Stimulated activated naive CD8-positive, alpha-beta T cell treated with anti-CD3 and anti-CD28 coated beads, Interleukin-15, Interleukin-2, amounts not matched to agents 100 ng/mL and 50 ng/mL, for 24 hours (primary cell): ENCODE measurements at regions not wholly inside any gene's neighbourhood (a gene's known extent, or its start where the extent isn't known, plus 50 kb on each side); places are given as distances from the start of the nearest gene placed in this dataset.
"Not testable (repeated sequence)": the region's sequence is repeated elsewhere in the genome, so short reads cannot be mapped to it uniquely, and the experiment has no call there.

Experiments used
- H3K27ac Mint-ChIP-seq: one replicate; pipeline ENCODE4 v1.8.0; 2021; ENCODE audit warnings: mild to moderate bottlenecking, mixed read lengths
- H3K27me3 Mint-ChIP-seq: one replicate; pipeline ENCODE4 v1.8.0; 2021; ENCODE audit warnings: mixed read lengths
- H3K36me3 Mint-ChIP-seq: one replicate; pipeline ENCODE4 v1.8.0; 2021; ENCODE audit warnings: low read depth, mixed read lengths
- H3K4me1 Mint-ChIP-seq: one replicate; pipeline ENCODE4 v1.8.0; 2021; ENCODE audit warnings: low read depth, mixed read lengths
- H3K4me3 Mint-ChIP-seq: one replicate; pipeline ENCODE4 v1.8.0; 2021; ENCODE audit warnings: mild to moderate bottlenecking, mixed read lengths
- H3K9me3 Mint-ChIP-seq: one replicate; pipeline ENCODE4 v1.8.0; 2021; ENCODE audit warnings: mixed read lengths

DNA sequence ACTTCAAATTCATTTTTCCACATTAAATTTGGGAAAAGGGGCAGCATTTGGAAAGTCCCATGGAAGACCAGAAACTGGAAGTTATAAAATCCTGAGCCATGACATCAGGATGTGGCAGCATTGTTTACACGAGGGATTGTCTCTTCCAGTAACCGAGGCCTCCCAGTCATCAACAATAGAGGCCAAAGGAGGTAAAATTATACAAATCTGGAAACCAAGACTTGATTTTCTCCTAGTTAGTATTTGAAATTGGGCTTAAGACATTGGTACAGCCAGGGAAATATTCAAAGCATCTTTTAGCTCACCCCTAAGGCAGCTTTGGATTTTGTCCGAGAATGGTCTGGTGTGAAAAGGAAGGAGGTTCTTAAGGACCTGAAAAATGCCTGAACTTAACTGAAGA is 251.6 kb upstream of the FOXF1 start:
- peaks cover 16% of the 10 kb centered on the region for H3K9me3 Mint-ChIP-seq
- H3K36me3 Mint-ChIP-seq = no peaks in the 10 kb centered on the region
- H3K4me3 Mint-ChIP-seq = no peak overlapping the region
- no peaks in the 10 kb centered on the region for H3K4me1 Mint-ChIP-seq
- H3K27ac Mint-ChIP-seq = no peak overlapping the region
- peaks cover 25% of the 10 kb centered on the region for H3K27me3 Mint-ChIP-seq

DNA sequence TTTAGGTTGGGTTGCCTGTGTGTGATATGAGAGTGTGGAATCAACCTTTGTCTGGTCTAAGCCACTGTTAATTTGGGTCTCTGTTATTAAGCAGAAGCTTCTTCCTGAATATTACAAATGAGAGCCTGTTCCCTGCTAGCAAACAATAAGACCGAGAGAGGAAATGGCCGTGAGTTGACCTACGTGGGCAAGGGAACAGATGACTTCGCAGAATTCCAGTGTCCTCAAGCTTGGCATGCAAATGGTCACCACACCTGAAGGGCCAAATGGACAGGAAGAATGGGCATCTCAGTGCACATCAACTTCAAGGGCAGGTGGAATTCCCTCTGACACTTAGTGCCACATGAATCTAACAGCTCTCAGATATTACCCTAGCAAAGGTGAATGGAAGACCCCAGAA is 250.8 kb upstream of the FOXF1 start:
- Mint-ChIP-seq H3K4me3 (no peak overlapping the region), H3K4me1 (no peaks in the 10 kb centered on the region), H3K27me3 (peaks cover 24% of the 10 kb centered on the region), H3K9me3 (peaks cover 16% of the 10 kb centered on the region), H3K27ac (no peak overlapping the region), H3K36me3 (no peaks in the 10 kb centered on the region)

DNA sequence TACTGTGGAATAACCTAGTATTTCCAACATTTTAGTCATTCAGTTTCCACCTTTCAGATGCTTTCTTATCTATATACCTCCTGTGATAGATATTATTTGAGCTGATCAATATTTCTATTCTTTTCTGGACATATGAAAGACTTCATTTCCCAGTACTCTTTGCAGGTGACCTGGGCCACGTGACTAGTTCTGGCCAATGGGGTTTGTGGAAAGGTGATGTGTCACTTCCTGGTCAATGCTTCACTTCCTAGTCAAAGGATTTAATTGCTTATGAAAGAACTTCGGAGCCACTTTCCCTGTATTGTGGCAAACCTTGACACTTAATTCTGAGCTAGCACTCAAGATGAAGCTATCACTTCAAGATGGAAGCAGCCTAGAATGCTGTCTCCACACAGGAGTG is 248.9 kb upstream of the FOXF1 start:
- peaks cover 24% of the 10 kb centered on the region for H3K27me3 Mint-ChIP-seq
- H3K27ac Mint-ChIP-seq = no peak overlapping the region
- H3K36me3 Mint-ChIP-seq = no peaks in the 10 kb centered on the region
- no peak overlapping the region for H3K4me3 Mint-ChIP-seq
- H3K4me1 Mint-ChIP-seq = no peaks in the 10 kb centered on the region
- peaks cover 12% of the 10 kb centered on the region for H3K9me3 Mint-ChIP-seq

DNA sequence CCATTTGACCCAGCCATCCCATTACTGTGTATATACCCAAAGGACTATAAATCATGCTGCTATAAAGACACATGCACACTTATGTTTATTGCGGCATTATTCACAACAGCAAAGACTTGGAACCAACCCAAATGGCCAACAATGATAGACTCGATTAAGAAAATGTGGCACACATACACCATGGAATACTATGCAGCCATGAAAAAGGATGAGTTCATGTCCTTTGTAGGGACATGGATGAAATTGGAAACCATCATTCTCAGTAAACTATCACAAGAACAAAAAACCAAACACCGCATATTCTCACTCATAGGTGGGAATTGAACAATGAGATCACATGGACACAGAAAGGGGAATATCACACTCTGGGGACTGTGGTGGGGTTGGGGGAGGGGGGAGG is 242.7 kb upstream of the FOXF1 start:
- H3K4me1 Mint-ChIP-seq, H3K9me3 Mint-ChIP-seq, H3K27ac Mint-ChIP-seq, H3K4me3 Mint-ChIP-seq, H3K27me3 Mint-ChIP-seq, H3K36me3 Mint-ChIP-seq: not testable (repeated sequence)

DNA sequence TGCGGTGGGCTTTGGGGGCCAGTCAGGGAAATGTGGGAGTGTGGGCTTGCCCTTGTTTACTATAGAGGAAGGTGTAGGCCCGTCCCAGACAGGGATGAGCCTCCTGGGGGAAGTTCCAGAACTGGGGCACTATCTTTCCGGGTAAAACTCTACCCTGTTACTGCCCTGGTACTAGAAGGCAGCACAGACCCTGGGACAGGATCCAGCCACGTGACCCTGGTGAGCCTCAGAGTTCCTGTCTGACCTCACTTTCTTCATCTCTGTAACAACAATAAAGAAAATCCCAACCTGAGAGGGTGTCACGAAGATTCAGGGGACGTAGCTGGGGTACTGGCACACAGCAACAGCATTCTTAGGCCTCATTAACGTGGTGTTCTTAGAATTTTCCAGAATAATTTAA is 239.6 kb upstream of the FOXF1 start:
- Mint-ChIP-seq H3K27me3 (peaks cover 12% of the 10 kb centered on the region), H3K4me3 (no peak overlapping the region), H3K9me3 (peaks cover 8% of the 10 kb centered on the region), H3K36me3 (no peaks in the 10 kb centered on the region), H3K4me1 (no peaks in the 10 kb centered on the region), H3K27ac (no peak overlapping the region)

DNA sequence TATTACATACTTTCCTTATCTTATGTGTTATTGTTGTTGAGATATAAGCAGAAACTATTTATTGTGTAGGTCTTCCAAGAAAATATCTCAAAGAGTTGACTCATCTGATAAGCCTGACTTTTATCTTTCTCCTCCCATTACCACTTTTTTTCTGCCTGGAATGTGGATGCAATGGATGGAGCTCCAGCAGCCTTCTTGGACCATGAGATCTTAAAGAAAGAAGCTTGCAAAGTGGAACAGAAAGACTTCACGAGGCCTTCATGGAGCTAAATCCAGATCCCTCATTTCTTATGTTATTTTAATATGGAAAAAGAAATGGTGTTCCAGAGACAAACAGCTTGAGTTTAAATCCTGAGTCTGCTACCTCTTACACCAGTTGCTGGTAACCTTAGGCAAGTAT is 237.6 kb upstream of the FOXF1 start:
- no peaks in the 10 kb centered on the region for H3K36me3 Mint-ChIP-seq

DNA sequence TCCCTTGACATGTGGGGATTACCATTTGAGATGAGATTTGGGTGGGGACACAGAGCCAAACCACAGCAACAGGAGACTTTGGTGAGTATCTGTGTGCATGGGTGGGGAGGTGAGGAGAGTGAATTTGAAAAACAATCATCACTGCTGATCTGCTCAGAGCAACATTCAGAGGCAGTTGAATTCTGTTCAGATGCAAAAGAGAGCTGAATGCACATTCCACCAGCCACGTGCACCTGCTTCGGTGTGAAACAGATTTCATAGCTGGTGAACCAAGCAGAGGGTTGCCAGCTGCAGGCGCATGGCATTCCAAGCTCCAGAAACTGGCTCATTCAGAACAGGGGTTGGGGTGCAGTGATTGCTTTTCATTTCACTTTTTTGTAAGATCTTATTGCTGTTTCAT is 233.1 kb upstream of the FOXF1 start:
- H3K36me3 Mint-ChIP-seq = no peaks in the 10 kb centered on the region
- H3K27ac Mint-ChIP-seq = no peak overlapping the region
- no peaks in the 10 kb centered on the region for H3K4me1 Mint-ChIP-seq
- no peak overlapping the region for H3K4me3 Mint-ChIP-seq
- peaks cover 3% of the 10 kb centered on the region for H3K9me3 Mint-ChIP-seq
- peaks cover 18% of the 10 kb centered on the region for H3K27me3 Mint-ChIP-seq

More for the DNA sequence above, 237.6 kb upstream of the FOXF1 start:
- Mint-ChIP-seq H3K4me3 (no peak overlapping the region), H3K27ac (no peak overlapping the region), H3K4me1 (no peaks in the 10 kb centered on the region), H3K9me3 (peaks cover 8% of the 10 kb centered on the region), H3K27me3 (peaks cover 16% of the 10 kb centered on the region)

DNA sequence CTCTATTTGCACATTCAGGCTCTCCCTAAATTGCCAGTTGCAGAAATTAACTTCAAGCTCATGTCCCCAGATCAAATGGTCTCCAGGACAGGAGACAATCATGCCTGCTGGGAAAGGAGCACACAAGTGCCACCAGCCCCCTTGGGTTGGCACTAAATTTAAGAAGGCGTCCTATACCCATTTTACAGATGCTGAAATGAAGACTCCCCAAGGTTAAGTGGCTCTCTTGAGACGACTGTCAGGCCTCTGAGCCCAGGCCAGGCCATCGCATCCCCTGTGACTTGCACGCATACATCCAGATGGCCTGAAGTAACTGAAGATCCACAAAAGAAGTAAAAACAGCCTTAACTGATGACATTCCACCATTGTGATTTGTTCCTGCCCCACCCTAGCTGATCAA is 232.5 kb upstream of the FOXF1 start:
- not testable (repeated sequence) for H3K36me3 Mint-ChIP-seq, H3K4me1 Mint-ChIP-seq, H3K9me3 Mint-ChIP-seq, H3K4me3 Mint-ChIP-seq, H3K27ac Mint-ChIP-seq
- peaks cover 15% of the 10 kb centered on the region for H3K27me3 Mint-ChIP-seq

DNA sequence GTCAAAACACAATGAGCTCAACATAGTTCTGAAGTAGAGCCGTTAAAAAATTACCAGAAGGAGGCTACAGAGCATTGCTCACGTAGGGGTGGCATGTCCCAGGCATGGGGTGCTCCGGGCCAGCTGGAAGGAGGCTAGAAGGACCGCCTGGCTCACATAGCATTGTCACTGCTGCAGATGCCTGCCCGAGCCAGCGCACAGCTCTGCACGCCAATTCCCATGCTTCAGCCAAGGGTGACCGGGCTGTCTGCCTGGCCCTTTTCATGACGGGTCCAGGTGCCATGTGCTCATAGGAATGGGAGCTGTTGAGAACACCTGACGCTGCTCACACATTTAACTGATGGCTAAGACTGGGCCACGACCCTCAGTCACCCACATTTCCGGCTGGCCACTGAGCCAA is 228.9 kb upstream of the FOXF1 start:
- no peak overlapping the region for H3K27ac Mint-ChIP-seq
- no peaks in the 10 kb centered on the region for H3K36me3 Mint-ChIP-seq
- peaks cover 28% of the 10 kb centered on the region for H3K27me3 Mint-ChIP-seq
- no peak overlapping the region for H3K4me3 Mint-ChIP-seq
- H3K4me1 Mint-ChIP-seq = no peaks in the 10 kb centered on the region
- H3K9me3 Mint-ChIP-seq = no peaks in the 10 kb centered on the region

DNA sequence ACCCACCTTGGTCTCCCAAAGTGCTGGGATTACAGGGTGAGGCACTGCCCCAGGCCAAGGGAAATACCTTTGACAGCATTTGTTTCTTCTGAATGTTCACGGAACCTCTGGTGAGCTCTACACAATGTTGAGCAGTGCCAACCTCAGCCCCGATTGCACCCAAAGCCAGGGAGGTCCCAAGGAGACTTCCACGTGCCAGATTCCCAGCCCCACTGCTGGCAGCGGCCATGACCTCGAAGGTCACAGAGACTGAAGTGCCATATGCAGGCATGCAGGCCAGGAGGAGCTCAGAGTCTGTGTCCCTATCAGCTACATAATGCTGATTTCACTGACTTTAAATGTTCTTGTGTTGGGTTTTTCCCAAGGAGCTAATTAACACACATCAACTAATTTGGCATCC is 226.4 kb upstream of the FOXF1 start:
- Mint-ChIP-seq H3K27me3 (peaks cover 48% of the 10 kb centered on the region), H3K4me1 (no peaks in the 10 kb centered on the region), H3K36me3 (no peaks in the 10 kb centered on the region), H3K9me3 (no peaks in the 10 kb centered on the region), H3K4me3 (no peak overlapping the region), H3K27ac (no peak overlapping the region)

DNA sequence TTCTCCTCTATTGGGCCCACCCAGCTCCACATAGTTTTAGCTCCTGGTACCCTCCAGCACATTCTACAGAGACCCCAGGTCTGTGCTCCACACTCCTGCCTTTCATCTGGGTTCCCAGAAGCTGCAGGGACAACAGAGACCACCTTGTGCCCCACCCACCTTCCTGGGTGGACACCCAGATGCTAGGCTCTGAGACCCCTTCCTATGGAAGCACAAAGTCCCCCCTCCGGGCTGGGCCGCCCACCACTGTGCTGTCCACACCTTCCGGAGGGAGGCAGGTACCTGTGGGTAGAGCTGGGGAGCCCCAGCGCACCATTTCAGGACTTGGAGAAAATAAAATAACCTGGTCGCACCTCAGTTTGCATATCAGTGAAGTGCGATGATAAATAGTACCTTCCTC is 224.9 kb upstream of the FOXF1 start:
- Mint-ChIP-seq H3K9me3 (no peaks in the 10 kb centered on the region), H3K4me1 (no peaks in the 10 kb centered on the region), H3K27ac (no peak overlapping the region), H3K27me3 (peaks cover 63% of the 10 kb centered on the region), H3K36me3 (no peaks in the 10 kb centered on the region), H3K4me3 (no peak overlapping the region)

DNA sequence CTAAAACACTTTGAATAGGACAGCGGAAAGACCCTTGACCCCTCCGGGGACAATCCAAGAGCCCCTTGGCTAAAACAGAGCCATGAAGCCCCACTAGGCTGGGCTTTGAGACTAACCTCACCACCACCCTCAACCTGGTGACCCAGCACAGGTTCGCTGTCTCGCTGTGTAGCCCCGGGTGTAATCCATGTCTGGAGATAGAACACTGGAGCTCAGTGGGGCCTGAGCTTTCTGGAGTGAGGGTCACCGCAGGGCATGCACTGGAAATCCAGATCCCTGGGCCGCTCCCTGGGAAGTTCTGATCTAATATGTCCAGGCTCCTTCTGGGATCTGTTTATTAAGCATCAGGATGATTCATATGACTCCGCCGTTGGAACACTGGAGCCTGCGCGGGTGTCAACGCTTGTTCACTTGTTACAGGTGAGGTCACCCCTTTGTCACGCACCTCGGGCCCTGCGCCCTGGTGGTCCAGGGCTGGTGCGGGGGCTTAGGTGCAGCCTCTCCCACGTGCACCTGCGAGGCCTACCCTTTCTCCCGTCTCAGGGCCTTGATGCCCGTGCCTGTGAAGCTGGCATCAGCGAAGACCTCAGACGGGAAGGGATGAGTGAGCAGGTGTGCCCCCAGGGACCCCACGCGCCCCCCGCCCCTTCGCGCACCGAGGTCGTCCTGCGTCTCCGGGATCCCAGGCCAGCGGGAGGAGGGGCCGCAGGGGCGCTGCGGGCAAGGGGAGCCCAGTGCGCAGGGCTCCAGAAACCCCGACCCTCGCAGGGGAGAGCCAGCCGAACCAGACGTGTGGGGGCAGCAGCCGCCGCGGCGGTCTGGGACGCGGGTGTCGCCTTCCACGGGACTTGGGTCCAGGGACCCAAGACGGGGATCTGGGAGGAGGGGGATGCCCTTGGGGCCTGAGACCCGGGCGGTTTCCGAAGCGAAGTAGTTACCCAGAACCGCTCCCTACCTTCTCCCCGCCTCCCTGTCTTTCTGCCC is 224.1 kb upstream of the FOXF1 start:
- H3K9me3 Mint-ChIP-seq = no peaks in the 10 kb centered on the region
- H3K4me1 Mint-ChIP-seq = no peaks in the 10 kb centered on the region
- H3K27ac Mint-ChIP-seq = no peak overlapping the region
- H3K4me3 Mint-ChIP-seq = no peak overlapping the region
- H3K36me3 Mint-ChIP-seq = no peaks in the 10 kb centered on the region
- H3K27me3 Mint-ChIP-seq = peaks cover 68% of the 10 kb centered on the region

DNA sequence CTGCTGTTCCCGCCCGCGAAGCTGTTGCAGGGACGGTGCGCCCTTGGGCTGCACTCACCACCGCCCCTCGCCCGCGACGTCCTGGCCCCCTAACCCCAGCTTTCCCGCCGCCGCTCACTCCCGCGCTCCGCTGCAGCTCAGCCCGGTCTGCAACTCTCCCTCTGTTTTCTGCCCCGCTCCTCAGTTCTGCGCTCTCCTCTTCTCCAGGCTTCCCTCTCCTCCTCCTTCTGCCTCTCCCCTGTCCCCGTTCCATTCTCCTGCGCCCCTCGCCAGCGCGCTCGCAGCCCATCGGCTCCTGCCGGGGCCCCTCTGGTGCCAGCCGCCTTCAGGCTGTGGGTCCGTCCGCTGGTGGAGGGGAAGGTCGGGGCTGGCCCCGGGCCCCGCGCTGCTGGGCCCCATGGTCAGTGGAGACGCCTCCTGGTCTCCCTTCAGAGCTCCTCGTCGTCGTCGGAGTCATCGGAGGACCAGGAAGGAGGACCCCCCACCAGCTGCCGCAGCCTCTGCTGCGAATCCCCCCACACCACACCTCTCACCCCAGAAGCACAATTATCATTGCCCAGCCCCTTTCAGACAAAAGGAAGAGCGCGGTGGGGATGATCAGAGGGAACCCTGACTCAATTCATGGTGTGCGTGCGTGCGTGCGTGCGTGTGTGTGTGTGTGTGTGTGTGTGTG is 223.2 kb upstream of the FOXF1 start:
- Mint-ChIP-seq H3K4me1 (no peaks in the 10 kb centered on the region), H3K36me3 (no peaks in the 10 kb centered on the region), H3K4me3 (no peak overlapping the region), H3K27ac (no peak overlapping the region), H3K9me3 (no peaks in the 10 kb centered on the region), H3K27me3 (peaks cover 75% of the 10 kb centered on the region)

DNA sequence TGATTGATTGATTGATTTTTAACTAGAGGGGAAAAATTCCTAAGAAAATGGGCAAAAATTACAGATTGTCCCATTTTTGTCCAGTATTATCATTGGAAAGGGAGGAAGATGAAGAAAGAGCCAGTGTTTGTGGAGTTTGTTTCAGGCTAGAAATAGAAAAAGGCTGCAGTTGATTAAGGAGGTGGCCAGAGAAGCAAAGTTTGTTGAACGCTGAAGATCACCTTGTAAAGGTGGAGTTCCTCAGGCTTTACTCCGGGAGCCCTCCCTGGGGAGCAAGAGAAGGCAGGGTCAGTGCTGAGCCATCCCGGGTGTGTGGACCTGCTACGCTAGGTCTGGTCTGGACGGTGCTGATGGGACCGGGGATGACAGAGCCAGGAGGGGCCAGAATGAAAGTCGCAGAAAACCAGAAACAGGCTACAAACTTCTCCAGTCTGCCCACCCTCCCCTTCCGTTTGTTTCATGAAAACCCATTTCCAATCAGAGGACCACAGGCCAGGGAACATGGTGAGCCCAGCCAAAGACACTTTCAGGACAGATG is 222.6 kb upstream of the FOXF1 start:
- Mint-ChIP-seq H3K27ac (no peak overlapping the region), H3K4me3 (no peak overlapping the region), H3K27me3 (peaks cover 81% of the 10 kb centered on the region), H3K9me3 (no peaks in the 10 kb centered on the region), H3K4me1 (no peaks in the 10 kb centered on the region), H3K36me3 (no peaks in the 10 kb centered on the region)

DNA sequence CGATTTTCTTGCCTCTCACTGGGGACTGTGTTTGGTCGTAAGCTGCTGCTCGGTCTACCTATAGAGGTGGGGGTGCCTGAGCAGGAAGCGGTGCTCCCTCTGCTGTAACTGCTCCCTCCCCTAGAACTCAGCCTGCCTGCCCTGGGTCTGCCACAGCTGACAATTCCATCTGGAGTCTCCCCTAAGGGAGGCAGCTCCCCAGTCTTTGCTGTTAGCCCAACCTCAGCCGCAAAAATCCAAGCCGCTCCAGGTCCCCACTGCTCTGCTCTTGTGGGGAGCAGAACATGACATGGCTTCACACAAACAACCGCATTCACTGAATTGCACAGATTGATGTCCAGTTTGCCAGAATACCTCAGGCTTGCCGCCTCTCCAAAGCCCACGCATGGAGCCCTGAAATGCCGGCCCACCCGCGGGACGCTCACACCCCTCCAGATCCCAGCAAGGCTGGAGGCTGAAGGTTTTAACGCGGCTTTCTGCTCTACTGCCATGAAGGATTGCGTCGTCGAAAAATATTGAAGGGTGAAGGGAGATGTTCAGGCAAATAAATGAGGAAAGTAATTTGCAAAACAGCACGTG is 221.5 kb upstream of the FOXF1 start:
- Mint-ChIP-seq H3K36me3 (no peaks in the 10 kb centered on the region), H3K27me3 (peaks cover 82% of the 10 kb centered on the region), H3K4me3 (no peak overlapping the region), H3K27ac (no peak overlapping the region), H3K9me3 (no peaks in the 10 kb centered on the region), H3K4me1 (no peaks in the 10 kb centered on the region)
